NCI-H2107 treated with DMSO at 0.1 percent for 48 hours (cell line): ENCODE measurements at regions not wholly inside any gene's neighbourhood (a gene's known extent, or its start where the extent isn't known, plus 50 kb on each side); places are given as distances from the start of the nearest gene placed in this dataset.
"Not testable (repeated sequence)": the region's sequence is repeated elsewhere in the genome, so short reads cannot be mapped to it uniquely, and the experiment has no call there.

ENCODE experiments used
- DNase-seq: peaks from one replicate; lab custom pipeline; 2025; ENCODE audit not compliant: unreplicated experiment; lab: John Stamatoyannopoulos, UW

DNA sequence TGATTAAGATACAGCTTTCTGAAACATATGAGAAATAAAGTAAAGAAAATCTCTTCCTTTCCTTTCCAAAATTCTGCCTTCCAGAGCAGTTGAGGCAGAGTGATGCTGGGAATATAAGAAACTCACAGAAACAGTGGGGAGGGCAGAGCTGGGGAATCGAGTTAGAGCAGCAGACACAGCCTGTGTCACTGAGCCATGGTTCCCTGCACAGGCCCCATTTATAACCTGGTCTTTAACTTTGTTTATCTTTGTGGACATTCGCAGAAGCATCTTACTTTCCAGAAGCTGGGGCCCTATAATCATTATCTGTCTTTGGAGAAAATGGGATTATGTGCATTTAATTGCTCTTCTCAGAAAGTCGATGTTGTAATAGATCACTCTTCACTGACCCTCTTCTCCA, 349.1 kb downstream of the SETD4 start:
- no peak for DNase-seq

DNA sequence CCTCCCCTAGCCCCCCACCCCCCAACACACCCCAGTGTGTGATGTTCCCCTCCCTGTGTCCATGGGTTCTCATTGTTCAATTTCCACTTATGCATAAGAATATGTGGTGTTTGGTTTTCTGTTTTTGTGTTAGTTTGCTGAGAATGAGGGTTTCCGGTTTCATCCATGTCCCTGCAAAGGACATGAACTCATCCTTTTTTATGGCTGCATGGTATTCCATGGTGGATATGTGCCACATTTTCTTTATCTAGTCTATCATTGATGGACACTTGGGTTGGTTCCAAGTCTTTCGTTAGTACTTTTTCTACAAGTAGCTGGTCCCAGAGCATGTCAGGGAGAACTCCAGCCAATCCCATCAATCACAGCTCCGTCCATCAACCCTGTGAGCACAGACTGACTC, 350.3 kb downstream of the SETD4 start:
- not testable (repeated sequence) for DNase-seq

DNA sequence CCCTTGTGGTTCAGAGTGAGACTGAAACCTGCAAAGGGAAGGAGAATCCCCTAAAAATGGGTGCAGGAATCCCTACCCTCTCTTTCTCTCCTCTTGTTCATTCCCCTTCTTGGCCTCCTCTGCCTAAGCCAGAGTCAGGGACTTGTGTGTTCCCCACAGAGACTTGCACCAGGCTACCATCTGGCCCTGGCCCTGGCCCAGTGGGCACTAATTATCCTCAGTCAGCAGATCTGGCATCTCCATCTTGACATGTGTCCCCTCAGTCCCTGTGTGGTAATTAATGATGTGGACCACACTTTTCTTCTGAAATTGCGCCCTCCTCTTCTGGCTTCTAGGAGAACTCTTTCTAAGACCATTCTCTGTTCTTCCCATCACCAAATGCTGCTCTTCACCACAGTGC, 354.4 kb downstream of the SETD4 start:
- DNase-seq = no peak

DNA sequence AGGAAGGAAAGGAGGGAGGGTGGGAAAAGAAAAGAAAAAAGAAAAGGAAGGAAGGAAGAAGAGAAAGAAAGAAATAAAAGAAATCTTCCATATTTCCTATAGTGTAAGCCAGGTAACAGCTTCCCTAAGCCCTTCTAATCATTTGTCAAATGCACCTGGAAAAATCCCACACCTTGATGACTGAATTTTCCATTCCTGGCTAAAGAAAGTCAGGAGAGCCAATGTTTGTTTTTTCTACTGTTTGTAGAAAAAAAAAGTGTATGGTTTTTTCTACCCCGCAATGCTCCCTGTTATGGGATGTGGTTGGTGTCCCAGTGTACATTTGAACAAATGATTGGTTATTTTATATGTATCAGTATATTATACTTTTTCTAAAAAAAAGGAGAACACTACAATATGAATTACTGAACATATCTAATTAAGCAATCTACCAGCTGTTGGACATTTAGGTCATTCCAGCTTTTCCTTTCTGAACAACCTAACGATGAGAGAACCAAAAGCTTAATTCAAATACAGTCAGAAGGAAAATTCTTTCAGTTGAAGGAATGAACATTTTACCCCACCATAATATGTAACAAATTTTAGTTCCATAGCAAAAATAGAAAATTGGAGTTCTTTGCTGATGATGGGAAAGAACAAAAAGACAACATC, 355.0 kb downstream of the SETD4 start:
- no peak for DNase-seq

DNA sequence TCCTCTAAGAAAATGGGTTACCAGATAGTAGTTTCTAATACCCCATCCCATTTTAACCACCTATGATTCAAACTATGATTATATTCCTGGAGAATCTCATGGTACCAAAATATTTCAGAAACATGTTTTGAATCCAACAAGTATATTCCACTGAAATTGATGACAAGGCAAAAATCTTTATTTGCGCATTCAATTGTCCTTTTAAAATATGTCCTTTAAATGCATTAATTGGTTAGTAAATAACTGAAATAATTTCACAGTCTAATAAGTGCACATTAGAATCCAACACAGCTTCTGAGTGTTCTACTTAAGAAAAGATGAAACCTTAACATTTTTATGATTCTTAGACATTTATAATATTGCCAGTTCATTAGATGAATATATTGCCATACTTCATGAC, 356.6 kb downstream of the SETD4 start:
- no peak for DNase-seq

DNA sequence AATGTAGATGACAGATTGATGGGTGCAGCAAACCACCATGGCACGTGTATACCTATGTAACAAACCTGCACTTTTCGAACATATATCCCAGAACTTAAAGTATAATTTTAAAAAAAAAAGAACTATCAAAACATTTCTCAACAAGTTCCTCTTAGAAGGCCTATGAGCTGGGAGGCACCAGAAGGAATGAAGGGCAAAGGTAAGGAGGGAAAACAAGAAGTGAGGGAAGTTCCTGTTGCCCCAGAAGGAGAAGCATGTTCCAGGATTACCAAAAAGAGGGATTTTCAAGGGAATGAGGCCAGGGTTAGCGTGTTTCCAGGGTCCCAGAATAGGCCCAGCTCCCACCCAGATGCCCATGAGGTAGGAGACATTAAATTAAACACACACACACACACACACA, 361.0 kb downstream of the SETD4 start:
- no peak for DNase-seq

DNA sequence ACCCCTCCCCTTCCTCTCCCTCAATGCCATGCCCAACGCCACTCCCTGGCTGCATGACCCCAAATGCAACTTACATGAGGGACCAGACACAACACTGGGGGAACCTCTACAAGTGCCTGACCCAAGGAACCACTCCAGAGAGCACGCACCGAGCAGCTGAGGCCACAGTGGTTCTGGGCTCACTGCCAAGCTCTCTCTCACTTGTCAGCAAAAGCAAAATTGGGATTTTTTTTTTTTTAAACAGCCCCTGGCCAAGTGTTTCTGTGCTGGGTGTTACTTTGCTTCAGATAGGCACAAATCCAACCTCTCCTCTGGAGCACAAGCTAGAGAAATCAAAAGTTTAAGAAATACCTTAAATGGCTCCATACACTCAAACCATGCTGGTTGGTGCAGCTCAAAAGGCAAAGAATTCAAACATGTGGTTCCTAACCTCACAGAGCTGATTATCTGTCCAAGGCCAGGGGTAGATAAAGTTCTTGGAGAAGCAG, 363.0 kb downstream of the SETD4 start:
- DNase-seq = peak; percentile 73

DNA sequence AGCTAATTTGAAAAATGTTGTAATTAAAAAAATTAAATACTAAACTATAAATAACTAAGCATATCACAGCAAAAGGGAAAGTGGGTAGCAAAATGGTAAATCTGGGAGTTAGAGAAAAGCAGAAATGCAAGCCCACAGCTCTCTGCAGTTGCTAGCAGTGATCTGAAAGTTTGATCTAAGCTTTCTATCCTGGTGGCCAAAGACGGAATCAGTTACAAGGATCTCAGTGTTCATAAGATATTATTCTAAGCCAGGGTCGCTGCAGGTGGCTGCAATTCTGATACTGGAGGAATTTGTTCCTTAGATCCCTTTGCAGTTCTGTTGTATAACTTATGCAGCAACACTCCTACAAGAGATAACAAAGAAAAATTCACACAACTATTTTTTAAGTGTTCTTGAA, 363.7 kb downstream of the SETD4 start:
- no peak for DNase-seq

DNA sequence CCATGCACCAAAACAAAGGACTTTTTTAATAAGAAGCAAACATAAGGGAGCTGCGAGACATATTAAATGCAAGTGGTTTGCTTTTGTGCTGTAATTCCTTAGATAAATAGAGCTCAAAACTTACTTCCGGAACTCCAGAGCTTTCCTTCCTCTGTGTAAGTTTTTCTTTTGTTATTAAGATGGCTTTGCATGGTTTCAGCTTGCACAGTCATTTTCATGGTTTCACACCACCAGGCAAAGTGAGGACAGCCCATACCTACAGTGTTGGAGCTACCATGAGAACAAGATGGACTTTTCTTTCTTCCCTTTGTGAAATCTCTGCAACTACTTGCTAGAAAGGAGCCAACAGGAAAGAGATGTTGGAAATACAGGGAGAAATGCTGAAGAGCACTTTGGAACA, 368.0 kb downstream of the SETD4 start:
- peak; percentile 57 for DNase-seq

DNA sequence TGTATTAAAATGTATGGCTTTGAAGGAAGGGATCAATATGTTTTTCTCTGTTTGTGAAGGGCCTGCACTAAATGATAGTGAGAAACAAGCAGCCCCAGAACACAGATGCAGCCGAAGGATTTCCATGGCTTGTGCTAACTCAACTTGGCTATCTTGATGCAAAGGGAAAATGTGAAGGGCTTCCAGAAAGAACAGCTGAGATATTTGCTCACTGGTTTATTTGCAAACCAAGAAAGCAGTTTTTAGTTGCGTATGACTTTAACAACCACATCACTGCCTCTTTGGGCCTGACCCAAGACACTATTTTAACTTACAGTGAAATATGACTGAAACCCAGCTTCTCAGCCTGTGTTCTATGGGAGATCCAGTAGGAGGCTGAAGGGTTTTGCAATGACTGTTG, 369.9 kb downstream of the SETD4 start:
- DNase-seq = no peak

DNA sequence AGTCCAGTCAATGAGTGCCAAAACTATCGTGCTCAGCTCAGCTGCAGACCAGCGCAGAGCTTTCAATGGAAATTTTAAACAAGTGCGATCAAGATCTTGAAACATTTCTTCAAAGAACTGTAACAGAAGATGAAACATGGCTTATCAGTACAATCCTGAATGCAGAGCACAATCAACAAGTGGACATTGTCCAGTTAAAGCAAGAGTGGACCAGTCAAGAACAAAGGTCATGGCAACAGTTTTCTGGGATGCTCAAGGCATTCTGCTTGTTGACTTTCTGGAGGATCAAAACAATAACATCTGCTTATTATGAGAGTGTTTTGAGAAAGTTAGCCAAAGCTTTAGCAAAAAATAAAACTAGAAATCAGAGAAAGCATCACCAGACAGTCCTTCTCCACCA, 374.2 kb downstream of the SETD4 start:
- no peak for DNase-seq

DNA sequence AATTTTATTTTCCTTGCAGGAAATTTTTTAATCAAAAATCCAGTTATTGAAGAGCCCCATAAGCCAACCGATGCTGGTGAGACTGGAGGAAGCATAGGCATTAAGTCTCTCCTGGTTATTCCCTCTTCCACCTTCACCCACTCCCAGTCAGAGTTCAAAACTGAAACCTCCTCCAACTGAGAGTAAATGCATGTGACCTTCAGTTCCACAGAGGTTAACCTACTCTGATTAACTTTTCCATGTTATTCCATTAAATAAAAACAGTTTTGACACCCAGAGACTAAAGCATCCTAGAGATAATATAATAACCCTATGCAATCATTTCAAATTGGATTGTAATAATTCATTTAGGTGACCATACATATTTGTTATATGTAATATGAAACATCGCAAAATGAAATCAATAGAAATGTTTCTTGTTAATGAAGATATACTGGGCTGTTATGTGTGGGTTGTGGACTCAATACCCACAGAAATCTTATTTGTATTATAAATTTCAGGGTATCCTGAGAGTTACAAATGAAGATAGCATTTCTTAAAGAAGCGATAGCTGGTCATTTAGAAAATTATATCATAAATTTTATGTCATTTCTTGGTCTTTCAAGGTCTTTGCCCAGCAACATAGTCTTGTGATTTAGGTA, 376.5 kb downstream of the SETD4 start:
- DNase-seq = no peak

DNA sequence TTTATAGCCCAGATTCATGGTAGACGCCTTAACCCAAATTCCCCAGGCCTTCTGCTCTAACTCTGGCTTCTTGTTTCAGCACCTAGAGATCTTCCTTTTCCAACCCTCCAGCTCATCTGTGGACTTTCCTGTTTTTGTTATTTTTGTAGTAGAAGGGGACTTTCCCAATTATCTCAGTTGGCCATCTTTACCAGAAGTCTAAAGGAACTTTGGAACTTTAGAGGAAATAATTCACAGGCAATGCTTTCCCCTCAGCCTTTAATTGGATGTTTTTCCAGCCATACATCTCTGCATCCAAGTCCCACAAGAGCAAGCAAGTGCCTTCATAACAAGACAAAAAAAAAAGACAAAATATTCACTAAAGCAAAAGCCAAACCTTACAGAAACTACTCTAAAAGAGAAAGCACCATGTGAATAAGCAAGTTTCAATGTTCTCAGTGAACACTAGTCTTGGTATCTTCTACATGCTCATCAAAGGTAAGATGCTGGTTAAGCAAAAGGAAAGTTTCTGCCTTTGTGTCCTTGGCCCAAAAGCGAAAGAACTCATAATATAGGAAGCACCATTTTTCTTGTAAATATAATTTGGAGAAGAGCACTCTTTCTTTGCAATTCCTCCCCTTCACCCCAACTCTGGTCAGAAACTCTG, 377.3 kb downstream of the SETD4 start:
- DNase-seq = no peak

DNA sequence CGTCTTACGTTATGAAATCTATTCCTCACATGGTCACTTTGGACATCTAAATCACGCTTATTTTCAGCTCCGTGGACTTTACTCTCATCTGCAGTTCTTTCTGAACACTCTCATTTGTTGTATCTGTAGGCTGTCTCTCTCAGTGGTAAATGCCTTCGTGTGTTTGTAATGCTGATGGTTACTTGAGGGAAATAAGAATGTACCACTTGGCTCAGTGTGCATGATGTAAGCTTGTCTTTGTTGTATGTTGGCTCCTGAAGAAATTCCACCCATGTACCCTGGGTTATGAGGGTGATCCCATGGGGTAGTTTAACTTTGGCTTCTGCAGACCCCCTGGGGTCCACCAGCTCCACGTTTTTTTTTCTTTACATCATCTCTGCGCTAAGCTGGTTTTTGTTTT, 378.4 kb downstream of the SETD4 start:
- DNase-seq = no peak

DNA sequence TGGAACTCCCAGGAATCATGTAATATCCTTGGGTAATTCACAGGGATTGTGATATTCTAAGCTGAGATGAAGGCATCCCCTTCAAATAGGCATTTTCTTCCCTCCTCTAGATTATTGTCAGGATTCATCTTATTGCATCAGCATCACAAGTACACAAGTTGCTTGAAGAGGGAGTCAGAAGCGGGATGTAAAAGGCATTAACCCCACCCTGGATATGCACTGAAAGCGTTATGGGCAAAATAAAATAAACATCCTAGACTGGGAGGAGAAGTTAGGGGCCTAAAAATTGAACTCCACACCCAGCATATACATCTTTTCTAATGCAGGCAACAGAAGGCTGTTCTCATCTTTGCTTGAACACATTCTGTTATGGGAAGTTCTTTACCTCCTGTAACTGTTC, 381.2 kb downstream of the SETD4 start:
- no peak for DNase-seq

DNA sequence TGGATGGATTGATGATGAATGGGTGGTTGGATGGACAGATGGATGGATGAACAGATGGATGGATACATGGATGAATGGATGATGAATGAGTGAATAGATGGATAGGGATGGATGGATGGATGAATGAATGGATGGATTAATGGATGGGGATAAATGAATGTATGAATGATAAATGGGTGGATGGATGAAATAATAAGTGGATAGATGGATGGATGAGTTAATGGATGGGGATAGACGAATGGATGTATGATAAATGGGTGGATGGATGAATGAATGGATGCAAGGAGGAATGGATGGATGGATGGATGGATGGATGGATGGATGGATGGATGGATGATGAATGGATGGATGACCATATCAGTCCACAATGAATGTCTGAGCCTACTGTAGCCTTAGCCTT, 381.9 kb downstream of the SETD4 start:
- no peak for DNase-seq

DNA sequence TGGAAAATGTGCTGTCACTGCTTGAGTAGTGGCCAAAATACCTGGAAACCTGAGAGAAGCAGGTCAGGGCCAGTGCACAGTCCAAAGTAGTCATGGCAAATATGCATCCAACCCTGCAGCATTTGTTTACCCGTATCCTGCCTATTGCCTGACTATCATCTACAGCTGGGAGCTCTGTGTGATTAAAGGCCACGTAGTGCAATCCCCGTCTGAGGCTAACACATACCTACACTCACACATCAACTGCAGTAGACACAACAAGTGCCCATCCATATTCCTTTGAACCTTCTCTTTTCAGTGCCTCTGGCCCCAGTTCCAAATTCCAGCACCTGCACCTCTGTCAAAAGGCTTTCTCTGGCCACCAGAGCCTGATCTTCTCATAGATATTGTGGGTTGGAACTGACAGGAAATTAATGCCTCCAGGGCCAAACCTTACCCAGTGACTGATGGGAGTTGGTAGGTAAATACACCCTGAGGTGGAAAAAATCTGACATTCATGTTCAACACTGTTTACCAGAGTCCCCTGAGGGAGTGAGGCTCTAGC, 383.0 kb downstream of the SETD4 start:
- no peak for DNase-seq

DNA sequence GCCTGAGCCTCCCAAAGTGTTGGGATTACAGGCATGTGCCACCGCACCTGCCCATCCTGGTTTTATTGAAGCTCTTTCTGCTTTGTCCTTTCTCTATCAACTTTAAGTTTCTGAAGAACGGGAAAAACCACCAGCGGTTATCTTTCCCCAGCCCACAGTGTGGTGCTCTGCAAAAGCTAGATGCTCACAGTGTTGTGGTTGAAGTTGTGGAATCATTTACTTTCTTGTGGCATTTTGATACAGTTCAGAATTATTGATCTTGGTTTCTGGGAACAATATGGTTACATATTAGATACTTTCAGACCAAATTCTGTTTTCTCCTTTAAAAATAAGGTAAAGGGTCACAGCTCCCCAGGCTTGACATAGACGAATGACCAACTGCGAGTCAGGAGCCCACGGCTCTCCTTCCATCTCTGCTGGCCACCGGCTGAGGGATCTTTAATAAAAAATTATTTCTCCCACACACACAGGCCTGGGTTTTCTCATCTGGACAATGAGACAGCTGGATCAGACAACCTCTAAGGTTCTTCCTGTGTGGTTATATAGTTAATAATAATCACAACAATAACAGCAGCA, 385.3 kb downstream of the SETD4 start:
- no peak for DNase-seq

DNA sequence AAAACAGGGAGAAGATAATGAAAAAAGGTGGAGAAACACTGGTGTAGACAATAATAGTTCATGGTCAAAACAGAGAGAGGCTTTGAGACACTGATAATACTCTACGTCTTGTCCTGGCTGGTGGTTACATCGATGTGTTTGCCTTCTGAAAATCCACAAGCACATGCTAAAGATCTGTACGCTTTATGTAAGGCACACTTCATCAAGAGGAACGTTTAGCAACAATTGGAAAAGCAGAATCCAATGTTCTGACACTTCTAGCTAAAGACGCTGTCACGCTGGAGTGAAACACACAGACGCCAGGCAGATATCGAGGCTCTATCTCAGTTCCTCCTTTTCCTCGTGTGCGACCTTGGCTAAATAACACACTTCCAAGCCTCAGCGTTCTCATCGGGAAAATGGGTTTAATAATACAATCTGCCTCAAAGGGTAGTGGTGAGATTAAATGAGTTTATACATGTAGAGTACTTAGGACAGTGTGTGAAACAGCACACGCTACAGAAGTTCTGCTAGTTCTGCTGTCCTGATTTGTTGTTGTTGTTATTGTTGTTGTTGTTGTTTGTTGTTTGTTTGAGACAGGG, 386.1 kb downstream of the SETD4 start:
- DNase-seq = no peak

DNA sequence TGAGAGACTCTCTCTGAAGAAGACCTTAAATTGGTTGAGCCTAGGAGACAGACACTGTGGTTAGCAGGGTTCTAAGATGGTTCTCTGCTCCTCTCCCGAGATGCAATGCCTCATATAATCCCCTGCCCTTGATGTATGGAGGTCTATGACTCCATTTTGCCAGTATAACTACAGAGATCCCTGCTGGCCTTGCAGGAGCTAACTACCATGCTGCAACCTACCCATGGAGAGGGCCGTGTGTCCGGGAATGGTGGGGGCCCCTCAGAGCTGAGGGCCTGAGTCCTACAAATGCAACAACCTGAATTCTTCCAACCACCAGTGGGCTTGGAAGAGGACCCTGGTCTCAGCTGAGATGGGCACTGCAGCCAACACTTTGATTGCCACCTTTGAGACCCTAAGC, 388.0 kb downstream of the SETD4 start:
- no peak for DNase-seq

DNA sequence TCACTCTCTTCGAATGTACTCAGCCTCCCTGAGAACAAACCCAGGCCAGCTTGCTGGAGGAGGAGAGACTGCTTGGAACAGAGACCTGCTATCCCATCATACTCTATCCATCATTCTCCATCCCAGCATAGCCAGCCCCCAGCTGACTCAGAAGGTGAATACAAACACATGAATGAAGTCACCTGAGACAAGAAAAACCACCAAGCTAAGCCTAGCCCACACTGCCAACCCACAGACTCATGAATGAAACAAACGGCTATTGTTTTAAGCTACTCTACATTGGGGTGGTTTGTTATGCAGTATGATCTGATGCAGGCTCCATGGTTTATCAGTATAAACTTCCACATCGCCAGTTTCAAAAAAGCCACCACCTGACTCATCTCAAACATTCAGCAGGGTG, 395.6 kb downstream of the SETD4 start:
- DNase-seq = no peak
